Stimulated activated CD4-positive, alpha-beta T cell treated with anti-CD3 and anti-CD28 coated beads, TNF-alpha, amount 100 ng/mL, for 1 hour (primary cell): ENCODE measurements at regions not wholly inside any gene's neighbourhood (a gene's known extent, or its start where the extent isn't known, plus 50 kb on each side); places are given as distances from the start of the nearest gene placed in this dataset.

Experiments used
- DNase-seq, 3 donors: peaks; one replicate each; pipeline ENCODE4 v3.0.0-alpha.2; 2020; ENCODE audit warnings: low read depth in 3 of 3, low spot score in 1 of 3

GRCh38 chr2:34365512-34365911, 766.4 kb upstream of the FAM98A start:
- no peak for DNase-seq

DNA sequence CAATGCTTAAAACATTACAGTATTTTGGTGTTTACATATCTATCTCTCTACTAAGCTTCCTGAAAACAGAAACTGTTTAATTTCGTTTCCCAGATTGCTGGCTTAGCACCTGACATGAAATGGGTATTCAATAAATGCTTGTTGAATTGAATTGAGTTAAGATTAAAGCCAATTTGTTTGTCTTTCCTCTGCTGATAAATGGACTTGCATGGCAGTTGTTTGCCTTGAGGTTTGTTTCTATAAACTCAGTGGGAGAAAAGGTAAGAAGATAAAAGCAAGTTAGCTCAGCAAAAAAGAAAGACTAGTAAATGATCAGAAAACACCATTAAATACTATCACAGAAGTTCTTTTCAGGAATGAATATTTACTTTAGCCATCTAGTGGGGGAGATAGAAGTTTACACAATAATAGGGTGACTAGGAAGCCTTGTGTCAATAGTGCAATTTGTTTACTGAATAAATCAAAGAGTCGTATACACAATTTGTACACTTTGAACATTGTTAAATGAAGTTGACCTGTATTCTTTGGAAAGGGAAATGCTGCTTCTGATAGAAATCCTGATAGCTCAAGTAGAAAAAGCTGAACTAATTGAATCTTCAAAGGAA, 754.5 kb upstream of the FAM98A start:
- no peak for DNase-seq

DNA sequence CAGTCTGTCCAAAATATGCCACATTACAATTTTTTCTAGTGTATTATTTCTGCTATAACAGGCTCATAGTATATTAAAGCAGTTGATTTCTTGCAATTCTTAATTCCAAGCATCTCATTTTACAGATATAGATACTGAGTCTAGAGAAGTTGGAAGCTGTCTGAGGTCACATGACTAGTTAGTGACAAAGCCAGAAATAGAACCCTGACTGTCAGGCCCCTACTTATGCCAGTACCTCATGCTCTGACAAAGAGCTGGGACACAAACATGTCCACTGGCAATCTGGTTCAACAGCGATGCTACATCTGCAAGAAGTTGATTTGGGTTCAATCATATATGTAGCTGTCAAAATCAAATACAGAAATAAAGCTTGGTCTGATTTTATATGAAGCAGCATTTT, 750.4 kb upstream of the FAM98A start:
- no peak for DNase-seq

- DNase-seq, result no peak
Observed at GRCh38 chr2:34345030-34345429, 745.9 kb upstream of the FAM98A start.

DNA sequence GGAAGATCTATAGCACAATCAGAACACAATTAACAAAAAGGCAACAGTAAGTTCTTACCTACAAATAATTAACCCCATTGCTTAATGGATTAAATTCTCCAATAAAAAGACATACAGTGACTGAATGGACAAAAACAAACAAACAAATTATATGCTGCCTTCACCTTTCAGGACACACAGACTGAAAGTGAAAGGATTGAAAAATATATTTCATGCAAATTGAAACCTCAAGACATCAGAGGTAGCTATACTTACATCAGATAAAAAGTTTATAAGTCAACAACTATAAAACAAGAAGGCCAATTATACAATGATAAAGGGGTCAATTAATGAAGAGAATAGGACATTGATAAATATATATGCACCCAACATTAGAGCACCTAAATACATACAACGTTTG, 741.2 kb upstream of the FAM98A start:
- DNase-seq, result no peak

DNA sequence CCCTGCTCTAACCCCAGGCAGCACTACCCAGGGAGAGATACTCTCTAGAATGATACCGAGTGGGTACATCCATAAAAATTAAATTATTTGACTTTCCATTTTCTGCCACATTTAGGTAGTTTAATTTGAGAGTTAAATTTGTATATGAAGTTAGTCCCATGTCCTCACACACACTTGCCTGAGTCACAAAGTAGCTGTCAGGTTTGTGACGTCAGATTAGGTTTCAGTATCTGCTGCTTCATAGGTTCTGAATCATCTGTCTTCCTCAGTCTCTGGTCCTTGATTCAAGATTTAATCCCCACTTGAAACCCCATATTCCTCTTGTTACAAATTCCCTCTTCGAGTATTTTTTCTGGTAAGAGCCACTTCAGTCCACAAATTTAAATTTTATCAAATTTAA, 738.6 kb upstream of the FAM98A start:
- no peak for DNase-seq

DNA sequence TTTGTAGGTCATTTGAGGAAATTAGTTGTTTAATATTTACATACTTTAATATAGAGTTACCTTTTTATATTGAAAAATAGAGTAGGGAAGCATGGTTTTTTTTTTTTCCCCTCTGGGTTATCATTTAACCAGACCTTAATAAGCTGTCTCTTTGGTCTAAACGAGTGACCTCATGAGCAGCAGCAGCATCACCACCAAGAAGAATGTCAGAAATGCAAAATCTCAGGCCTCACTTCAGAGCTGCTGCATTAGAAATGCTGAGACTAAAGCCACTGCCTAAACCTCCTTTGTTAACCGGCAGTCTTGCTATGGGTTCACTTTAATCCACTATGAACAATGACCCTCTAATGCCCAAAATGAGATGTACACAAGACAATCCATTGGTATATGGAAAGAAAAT, 733.7 kb upstream of the FAM98A start:
- no peak for DNase-seq

- DNase-seq, result no peak
Observed at GRCh38 chr2:34320056-34320455, 721.0 kb upstream of the FAM98A start.

GRCh38 chr2:34317797-34318196, 718.7 kb upstream of the FAM98A start:
- DNase-seq, result no peak

DNA sequence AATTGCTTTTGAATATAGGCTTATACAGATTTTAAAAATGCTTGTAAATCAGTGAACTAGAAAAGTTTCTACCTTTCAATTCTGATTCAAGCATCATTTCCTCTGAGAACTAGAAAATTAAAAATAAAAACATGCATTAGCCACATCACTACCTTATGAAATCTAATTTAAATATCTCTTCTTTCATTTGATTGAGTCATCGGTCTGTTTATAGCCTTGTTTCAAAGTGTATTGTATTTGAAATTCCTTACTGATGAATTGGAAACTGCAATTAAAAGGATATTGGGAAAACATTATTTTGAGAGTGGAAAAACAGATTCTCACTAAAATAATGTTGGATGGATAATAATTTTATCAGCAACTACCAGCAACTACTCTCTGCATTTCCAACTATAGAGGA, 717.7 kb upstream of the FAM98A start:
- DNase-seq, result no peak

DNA sequence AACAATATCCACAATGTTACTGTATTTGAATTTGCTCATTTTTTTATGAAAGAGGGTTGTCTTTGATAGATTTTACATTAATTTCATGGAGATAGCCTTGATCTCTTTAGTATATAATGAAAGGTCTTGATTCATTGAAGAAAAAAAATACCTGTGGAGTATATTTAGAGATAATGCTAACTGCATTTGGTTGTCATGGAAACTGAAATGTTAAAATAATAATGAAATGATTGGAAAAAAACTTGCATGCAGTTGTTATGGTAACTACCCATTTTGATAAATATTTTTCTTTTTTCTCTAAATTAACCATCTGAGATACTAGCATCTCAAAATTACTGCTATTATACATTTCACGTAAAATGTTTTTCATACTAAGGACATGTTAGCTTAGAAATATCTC, 712.7 kb upstream of the FAM98A start:
- no peak for DNase-seq

DNA sequence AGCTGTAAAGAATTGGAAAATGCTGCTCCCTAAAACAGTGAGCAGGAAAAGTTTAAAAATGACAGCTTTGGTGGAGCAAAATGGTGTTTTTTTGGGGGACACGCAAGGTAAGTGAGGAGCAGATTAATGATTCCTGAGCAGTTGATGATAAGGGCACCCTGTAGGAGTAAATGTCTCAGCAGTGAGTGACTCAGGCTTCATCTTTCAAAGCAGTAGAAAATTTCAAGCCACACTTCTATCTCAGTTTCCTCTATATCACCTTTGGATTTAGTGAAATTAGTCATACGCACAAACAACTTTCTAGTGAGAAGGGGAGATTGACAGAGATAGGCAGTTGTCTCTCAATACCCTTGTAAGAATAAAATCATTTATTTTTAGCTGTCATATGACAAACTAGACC, 709.0 kb upstream of the FAM98A start:
- DNase-seq, result no peak

DNA sequence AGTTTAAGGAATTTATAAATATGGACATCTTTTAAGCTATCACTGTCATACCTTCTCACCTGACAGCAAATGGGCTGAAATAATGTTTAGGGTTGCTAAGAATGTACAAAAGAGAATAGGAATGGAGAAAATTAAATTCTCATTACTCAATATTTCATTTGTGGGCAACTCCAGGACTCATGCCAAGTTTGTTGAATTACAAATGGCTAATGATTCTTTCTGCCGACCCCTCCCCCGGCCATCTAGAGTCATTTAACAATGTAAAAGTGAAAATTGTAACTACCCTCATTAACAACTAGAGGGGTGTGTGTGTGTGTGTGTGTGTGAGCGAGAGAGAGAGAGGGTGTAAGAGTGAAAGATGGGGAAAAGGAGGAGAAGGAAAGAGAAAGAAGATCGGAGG, 708.5 kb upstream of the FAM98A start:
- no peak for DNase-seq

- DNase-seq, result no peak
Observed at GRCh38 chr2:34306745-34307144, 707.6 kb upstream of the FAM98A start.

GRCh38 chr2:34305587-34305986, 706.5 kb upstream of the FAM98A start:
- no peak for DNase-seq

GRCh38 chr2:34294961-34295360, 695.9 kb upstream of the FAM98A start:
- DNase-seq, result no peak

DNA sequence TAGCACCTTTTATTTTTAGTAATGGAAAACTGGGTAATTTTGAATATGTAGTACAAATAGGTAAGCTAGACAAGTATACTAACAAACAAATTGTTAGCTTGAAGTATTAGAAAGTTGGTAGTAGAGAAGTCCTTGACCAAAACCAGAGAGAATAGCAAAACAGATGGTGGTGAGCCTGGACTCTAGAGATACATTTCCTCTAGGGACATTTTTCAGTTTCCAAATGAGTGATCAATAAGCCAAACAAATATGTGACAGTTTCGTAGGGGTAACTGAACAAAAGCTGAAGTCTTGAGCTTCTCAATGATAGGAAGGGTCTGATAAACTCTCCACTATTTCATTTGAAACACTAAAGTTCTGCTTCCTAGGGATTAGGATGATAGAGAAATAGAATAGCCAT, 692.0 kb upstream of the FAM98A start:
- DNase-seq, result no peak

- no peak for DNase-seq
Observed at GRCh38 chr2:34288016-34288415, 688.9 kb upstream of the FAM98A start.

- no peak for DNase-seq
Observed at GRCh38 chr2:34280606-34281005, 681.5 kb upstream of the FAM98A start.

DNA sequence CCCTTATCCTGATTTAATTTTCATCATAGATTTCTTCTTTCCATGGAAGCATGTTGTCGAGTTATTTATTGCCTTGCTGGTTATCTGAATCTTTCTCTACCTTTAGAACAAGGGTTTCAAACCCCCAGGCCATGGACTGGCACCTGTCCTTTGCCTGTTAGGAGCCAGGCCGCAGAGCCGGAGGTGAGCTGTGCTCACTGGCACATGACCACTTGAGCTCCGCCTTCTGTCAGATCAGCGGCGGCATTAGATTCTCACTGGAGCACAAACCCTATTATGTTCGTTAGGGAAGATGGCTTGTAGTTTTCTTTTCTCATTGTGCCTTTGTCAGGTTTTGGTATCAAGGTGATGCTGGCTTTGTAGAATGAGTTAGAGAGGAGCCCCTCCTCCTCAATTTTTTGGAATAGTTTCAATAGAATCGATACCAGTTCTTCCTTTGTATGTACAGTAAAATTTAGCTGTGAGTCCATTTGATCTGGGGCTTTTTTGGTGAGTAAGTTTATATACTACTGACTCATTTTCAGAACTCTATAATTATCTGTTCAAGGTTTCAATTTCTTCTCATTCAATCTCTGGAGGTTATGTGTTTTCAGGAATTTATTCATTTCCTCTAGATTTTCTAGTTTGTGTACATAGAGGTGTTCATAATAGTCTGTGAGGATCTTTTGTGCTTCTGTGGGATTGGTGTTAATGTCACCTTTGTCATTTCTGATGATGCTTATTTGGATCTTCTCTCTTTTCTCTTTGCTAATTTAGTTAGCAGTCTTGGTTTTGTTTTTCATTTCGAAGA, 668.0 kb upstream of the FAM98A start:
- DNase-seq, result no peak

DNA sequence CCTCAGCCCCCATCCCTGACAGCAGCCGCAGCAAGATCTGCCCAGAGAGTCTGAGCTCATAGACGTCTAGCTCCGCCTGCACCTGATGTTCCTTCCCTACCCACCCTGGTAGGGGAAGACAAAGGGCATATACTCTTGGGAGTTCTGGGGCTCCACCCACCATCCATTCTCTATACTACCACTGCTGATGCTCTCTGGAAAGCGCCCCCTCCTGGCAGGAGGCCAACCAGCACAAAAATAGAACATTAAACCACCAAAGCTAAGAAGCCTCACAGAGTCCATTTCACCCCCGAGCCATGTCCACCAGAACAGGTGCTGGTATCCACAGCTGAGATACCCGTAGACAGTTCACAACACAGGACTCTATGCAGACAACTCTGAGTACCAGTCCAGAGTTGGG, 662.6 kb upstream of the FAM98A start:
- DNase-seq, result no peak

DNA sequence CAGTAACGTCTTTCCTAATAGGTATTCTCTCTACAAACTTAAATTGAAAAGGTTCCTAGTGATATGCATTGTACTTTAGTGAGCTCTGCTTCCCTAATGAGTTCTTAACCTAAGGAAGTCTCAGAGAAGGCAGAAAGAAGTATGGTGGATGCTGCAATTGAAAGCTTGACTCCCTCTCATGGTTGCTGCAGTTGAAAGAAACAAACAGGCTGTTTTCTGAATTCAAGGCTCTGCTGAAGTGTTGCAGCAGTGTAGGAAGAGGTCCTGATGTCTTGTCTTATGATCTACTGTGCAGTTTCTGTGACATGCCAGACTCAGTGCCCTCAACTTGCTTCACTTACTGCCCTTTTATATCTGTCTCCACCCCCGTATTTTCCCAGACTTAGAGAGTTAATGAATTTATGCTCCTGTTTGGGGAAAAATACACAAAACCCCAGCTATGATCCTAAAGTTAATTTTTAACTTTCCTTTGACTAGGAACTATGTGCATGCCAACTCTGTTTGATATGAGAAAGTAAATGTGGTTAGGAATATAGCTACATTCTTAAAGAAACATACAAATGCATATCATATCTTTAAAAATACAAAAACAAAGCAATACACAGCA, 655.3 kb upstream of the FAM98A start:
- DNase-seq, result no peak

DNA sequence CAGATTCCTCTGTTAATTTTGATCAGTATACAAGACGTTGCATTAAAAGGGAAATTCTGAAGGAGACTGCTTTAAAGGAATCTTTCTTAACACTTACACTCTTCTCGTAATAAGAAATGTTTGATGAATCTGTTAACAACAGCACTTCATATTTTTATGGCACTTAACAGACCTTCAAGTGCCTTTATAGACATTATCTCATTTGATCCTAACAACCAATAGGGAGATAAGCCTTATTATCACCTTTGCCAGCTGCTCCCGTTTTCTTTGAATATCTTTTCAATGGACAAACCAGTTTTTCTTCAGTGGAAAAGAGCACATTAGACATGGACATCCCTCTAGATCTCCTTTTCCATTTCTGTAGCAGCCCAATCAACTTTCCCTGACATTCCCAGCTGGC, 653.0 kb upstream of the FAM98A start:
- no peak for DNase-seq
